MM.1S (cell line): ENCODE measurements at regions not wholly inside any gene's neighbourhood (a gene's known extent, or its start where the extent isn't known, plus 50 kb on each side); places are given as distances from the start of the nearest gene placed in this dataset.

Experiments used
- CTCF ChIP-seq: fragments of 300-600 bp; sonication (generic); IDR thresholded peaks from 2 replicates; pipeline ENCODE4 v1.5.1; 2016; ENCODE audit warnings: antibody characterized with exemption, low read length, mixed read lengths
- EZH2phosphoT487 ChIP-seq: fragments of 300-600 bp; sonication (generic); IDR thresholded peaks from 2 replicates; pipeline ENCODE4 v1.6.1; 2018; ENCODE audit warnings: antibody characterized with exemption, low read length

- TF ChIP-seq CTCF (no peak), EZH2phosphoT487 (no peak)
Observed at GRCh38 chr4:72991873-72992272, 77.6 kb downstream of the COX18 start.
